A172 (cell line): ENCODE measurements at regions not wholly inside any gene's neighbourhood (a gene's known extent, or its start where the extent isn't known, plus 50 kb on each side); places are given as distances from the start of the nearest gene placed in this dataset.
"Not testable (repeated sequence)": the region's sequence is repeated elsewhere in the genome, so short reads cannot be mapped to it uniquely, and the experiment has no call there.

Source experiments
- DNase-seq: peaks from one replicate; pipeline ENCODE4 v3.0.0-alpha.2; 2015; ENCODE audit warnings: low spot score

DNA sequence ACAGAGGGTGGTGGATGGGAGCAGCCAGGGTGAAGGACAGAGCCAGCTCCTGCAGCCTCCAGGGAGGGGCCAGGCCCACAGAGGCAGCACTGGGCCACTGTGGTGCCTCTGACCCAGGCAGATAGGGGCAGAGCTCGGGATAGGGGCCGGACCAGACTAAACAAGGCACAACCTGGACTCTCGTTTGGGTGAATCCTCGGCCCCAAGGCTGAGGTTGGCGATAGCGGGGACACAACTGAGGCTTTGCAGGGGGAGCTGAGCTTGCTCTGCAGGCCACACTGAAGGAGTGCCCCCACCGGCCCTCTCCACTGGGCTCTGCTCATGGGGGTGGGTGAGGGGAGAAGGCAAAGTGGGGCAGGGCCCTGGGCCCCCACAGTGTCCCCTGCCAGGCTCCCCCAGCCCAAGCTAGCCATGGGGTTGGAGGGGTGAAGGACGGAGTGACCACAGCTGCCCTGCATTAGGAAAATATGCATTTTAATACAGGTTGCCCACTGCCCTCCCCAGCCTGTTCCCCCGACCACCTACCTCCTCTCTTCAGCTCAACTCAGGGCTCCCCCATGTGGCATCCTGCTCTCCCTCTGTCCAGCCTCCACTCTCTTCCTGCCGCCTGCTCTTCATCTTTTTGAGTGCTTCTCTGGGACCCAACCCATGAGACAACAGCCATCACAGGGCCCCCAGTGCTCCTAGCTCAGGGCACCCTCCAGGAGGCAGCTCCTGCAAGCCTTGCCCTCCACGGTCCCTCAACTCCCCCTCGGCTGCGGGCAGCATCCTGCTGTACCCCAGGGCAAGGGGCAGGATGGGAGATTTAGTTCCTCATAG, 152.8 kb downstream of the INHBB start:
- no peak for DNase-seq

DNA sequence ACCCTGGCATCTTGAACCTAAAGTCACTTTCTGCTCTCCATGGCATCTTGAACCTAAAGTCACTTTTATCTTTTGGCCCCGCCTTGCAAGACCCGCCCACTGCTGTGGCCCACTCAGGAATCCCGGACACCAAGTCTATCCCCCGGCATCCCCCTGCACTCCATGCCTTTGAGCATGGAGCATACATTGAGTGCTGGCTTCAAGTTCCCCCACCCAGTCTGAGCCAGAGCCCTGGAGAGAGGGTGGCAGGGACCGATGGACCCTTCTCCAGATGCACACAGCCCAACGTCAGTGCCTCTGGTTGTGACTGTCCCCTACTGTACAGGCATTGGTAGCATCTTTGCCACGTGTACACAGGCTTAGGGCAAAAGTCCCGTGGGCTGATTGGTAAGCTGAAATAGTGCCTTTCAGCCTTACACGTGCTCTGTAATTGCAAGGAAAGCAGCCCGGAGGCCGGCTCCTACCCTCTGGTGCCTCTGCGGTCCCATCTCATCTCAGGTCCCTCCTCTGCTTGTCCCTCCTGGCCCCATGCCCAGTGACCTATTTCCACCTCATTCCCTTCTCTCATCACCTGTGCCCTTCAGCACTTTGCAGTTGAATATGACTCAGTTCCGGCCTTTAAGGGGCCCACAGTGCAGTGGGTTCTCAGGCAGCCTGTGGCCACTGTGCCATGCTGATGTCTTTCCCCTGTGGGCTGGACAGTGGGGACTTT, 154.0 kb downstream of the INHBB start:
- peak; percentile 18 for DNase-seq

DNA sequence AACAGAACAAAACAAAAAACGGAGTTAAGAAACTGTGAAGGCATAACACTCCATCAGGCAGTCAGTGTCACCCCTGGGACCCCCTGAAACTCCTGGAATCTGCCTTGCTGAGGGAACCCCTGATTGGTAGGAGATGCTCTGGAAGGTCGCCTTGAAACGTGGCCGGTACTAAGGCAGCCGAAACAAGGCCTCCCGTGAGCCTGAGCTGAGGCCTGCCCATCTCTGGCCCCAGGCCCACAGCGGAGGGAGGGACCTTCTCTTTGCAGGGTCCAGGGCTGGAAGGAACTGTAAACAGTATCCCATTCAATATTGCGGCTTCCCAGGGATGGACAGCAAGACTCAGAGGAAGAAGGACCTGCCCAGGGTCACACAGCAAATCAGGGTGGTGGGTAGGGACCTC, 155.7 kb downstream of the INHBB start:
- DNase-seq: no peak

DNA sequence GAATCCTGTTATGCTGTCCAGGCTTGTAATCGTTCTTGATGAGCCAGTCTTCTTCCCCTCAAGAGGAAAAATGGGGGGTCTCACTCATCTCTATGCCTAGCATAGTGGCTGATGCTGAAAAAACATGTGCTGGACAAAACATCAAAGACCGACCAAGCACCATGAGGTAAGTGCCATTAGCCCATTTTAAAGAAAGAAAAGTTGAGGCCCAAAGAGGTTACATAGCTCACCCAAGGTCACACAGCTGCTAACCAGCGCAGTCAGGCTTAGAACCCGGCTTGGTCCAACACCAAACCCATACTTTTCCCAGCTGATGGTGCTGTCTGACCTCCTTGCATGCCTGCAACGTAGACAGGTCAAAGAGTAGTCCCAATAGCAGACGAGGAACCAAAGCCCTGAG, 156.4 kb downstream of the INHBB start:
- DNase-seq: no peak

DNA sequence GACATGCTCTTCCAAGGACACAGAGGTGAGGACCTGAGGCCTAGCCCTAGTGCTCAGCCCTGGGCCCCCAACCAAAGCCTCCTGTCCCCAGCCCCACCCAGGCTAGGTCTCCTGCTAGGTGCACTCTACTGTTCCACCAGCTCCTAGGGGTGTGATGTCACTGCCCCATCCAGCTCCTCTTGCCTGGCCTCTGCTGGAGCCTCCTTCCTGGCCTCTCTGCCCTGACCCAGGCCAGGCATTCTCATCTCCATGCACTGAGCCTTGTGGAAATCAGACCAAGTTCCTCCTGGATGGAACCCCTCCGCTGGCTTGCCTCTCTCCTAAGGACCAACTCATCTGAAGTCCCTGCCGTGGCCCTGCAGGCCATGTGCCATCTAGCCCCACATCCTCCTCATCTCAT, 156.8 kb downstream of the INHBB start:
- no peak for DNase-seq

DNA sequence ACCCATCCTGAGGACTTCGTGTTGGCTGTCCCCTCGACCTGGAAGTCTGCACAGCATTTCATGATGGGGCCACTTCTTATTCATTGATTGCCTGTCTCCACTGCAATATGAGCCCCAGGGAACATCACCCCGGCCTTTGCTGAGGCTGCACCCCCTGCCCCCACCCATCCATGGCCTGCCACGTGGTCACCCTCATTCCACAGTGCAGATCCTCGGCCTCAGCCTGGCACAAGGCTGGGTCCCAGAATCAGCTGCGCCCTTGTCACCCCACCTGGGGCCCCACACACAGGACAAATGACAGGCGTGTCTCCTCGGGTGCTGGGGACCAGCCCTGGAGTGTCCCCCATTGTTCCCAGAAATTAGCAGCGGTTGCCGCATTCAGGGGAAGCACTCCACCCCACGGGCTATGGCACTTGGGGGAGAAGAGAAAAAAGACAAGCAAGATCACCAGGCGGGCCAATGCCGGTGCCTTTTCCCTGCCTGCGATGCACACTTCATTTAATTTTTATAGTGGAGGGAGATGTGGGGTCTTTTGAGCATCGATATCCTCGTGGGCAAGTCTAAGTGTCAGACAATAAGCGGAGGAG, 157.4 kb downstream of the INHBB start:
- DNase-seq: no peak

DNA sequence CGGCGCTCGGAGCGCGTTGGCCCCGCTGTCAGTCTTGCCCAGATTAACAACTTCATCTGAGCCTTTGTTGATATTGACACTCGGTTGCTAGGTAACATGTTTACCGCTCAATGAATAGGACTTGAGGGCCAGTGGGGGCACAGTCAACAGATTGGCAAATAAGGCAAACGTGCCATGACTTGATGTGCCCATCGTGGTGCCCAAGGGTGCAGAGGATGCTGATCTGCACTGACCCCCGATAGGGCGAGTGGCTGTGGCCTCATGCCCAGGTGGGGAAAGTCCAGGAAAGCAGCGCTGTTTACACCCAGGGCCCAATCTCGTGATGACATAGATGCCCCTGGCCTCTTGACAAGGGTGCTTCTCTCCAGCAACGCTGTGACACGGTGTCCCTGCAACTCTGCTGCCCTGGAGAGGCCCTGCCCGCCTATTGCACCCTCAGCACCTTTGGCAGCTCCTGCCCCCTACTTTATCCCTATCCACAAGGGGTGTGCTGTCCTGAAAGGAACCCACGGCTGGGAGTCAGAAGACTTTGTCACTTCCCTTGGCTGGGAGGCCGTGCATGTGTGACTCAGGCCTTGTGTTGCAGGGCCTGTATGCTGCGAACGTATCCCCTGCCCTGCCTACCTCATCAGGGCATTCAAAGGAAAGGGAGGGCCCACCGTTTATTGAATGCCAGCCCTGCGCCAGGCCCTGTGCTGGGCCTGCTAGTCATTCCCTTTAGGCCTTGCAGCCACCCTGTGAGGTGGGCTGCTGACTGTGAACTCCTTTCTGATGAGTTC, 158.0 kb downstream of the INHBB start:
- DNase-seq: peak; percentile 48

DNA sequence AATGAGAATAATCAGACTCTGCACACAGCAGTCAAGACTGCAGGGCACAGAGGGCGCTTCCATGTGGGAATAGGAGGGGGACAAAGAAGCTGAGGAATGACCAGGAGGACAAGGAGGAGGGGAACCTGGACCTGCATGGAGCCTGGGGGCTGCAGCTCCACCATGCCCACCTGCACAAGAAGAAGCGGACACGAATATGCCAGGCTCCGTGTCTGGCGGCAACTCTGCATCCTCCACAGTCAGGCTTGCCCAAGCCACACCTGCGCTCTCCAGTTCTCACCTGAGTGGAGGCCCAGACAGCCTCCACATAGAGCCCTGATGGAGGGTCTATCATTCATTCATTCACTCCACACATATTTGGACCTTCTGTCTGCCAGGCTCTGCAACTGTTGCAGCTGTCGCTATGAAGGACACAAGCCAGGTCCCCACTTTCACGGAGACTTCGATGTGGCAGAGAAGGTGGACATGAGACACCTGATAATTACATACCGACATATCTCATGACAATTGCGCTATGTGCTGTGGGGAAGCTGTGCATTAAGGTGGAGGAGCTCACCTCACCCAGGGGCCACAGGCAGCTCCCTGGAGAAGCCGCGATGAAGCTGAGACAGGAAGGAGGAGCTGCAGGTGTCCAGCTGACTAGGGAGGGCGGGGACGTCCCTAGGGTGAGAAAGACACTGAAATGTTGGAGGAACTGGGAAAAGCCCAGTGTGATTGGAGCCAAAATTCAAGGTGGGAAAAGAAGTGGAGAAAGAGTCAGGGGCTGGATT, 159.2 kb downstream of the INHBB start:
- DNase-seq: no peak

DNA sequence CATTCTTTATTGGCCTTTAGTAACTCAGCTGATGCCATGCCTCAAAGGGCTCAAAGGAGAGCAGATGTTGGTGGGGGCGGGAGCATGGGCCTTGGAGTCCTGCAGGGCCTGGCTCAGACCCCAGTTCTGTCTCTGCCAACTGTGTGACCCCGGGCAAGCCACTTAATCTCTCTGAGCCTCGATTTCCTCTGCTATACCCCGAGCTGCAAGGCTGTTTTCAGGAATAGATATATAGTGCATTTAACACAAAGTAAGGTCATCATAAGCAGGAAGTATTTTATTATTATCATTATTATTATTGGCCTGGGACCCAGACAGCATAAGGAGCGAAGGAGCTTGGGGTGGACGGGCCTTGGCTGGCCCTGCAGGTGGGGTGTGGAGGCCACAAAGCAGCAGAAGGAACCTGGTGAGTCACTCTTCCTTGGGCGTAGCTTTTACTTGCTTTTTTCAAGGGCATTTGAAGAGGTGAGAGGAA, 162.7 kb downstream of the INHBB start:
- DNase-seq: peak; percentile 77

DNA sequence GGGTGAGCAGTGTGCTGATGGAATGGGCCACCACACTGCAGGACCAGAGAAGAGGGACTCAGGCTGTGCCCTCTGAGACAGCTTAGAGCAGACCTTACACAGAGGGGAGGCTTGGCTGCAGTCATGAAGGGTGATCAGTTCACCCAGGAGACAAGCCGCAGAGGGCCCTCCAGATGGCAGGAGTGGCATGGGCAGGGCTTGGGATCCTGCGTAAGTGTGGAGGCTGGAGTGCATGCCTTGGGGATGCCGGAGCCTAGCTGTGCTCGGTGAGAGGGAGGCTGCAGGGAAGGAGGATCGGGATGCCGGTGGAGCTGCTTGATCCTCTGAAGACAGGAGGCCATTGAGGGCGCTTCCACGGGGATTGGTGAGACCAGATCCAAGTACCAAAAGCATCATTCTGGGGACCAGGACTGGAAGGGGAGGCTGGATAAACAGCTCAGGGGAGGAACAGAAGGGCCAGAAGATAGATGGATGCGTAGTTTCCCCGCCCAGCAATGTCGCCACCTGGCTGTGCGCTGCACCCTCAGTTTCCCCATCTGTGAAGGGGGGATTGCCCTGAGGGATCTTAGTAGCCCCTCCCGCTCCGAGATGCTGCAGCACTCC, 163.4 kb downstream of the INHBB start:
- DNase-seq: no peak

DNA sequence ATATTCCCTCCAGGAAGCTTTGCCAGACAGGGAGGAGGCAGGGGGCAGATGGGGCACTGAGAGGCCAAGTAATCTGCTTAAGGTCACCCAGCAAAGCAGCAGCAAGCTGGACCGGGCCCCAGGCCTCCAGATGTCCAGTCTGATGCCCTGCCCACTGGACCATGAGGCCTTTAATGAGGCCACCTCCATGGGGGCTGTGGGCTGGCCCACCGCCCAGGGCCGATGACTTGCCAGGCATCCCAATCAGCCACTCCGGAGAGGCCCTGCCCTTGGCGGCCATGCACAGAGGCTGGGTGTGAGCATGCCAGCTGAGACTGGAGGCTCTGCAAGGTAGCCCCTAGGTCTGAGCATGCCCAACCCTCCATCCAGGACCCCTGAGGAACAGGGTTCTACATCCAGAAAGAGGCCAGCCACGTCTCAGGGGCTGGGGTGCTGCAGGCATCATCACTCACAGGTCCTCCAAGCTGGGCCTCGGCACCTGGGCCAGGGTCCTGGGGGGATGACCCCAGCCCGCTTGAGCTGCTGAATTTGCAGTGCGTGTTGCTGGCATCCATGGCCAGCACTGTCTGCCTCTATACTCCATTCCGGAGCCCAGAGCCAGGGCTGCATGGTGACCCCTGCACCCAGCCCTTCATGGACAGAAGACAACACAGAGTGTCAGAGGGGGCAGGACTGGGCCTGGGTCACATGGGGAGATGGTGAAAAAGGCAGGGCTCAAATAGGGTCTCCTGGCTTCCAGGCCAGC, 164.2 kb downstream of the INHBB start:
- no peak for DNase-seq

DNA sequence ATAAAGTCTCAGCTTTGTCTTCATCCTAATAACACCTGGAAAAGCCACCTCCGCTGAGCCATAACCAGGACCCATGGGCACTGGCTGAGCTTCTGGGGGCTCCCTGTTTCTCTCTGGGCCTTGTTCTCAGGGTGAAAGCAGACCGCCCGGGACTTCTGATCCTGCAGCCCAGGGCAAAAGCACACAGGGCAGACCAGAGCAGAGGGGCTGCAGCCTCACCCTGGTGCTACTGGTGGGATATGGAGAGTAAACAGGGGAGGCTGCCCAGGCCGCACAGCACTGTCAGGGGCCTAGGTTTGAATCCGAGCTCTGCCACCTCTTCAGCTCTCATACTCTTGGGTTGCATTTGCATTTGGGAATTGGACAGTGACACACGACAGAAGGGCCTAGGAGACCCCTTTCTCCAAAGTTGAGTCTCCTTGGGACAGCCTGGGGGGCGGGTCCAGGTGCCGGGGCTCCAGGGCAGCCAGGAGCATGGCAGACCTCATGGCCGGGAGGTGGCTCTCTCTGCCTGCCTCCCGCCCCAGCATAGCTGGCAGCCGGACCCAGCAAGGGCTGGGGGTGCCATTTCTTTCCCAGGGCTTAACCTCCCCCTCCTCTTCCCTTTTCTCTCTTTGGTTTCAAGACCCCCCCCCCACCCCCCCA, 164.9 kb downstream of the INHBB start:
- no peak for DNase-seq

DNA sequence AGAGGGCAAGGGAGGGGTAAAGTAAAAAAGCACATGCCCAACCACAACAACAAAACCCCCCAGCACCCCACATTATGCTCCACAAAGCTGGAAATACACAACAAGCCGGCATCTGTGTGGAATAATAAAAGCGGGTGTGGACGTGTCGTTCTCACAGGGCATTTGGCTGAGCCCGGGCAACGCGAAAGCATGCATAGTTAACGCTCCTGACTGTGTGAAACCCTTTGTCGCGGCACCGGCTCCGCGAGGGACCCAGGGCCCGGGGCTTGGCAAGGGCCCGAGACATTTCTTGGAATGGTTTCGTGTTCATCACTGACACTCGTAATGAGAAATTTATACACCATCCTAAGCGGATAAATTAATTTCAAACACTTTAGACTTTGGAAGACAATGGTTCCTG, 165.6 kb downstream of the INHBB start:
- DNase-seq: no peak

DNA sequence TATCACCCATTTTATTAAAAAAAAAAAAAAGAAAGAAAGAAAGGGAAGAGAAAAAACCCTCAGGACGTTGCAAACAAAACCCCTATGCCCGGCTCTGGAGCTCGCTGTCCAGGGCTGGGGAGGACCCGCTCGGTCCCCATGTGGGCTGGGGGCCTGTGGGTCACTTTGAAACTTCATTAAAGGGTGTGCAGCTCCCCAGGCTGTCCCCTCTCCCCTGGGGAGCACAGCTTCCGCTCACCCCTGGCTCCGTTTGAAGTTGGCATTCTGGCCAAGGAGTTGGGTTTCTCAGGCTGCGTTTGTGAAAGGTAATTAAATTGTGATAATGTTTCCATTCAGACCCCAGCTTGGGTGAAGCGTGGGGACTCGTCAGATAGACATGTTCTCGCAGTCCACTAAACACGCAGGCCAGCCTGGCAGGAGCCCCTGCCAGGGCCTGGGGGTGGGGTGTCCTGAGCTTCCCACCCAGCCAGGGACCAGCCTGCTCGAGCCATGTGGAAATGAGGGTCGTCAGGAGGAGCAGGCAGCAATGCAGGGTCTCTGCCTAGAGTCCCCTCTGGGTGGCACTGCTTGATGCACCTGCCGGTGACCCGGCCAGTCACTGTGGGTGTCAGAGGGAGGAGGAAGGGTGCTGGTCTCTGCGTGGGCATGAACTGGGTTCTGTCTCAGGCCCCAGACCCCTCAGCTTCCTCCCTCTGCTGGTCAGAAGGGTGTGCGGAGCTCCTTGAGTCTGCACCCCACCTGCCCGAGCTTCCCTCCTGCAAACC, 166.2 kb downstream of the INHBB start:
- DNase-seq: no peak

DNA sequence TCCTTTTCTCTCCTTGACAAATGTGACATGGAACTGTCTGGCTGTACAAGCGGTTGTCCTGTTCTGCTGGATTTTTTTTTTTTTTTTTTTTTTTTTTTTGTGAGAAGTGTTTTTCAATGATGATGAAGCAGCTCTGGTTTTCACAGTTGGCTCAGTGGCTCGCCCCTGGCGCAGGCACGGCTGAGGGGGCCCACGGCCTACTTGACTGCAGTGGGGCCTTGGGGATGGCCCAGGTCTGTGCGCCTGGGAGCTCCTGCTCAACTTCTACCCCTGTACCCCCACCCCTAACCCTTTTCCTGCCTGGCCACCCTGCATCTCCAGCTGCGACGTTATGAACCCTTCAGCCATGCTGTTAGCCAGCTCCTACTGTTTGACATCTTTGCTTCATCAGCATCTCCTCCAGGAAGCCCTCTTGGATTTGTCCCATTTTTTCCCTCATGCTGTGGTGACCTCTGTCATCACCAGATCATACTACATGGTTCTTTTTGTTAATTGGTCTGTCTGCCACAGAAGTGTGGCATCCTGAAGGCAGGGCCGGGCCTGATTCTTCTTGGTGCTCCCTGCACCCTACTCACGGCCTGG, 167.9 kb downstream of the INHBB start:
- DNase-seq: no peak

DNA sequence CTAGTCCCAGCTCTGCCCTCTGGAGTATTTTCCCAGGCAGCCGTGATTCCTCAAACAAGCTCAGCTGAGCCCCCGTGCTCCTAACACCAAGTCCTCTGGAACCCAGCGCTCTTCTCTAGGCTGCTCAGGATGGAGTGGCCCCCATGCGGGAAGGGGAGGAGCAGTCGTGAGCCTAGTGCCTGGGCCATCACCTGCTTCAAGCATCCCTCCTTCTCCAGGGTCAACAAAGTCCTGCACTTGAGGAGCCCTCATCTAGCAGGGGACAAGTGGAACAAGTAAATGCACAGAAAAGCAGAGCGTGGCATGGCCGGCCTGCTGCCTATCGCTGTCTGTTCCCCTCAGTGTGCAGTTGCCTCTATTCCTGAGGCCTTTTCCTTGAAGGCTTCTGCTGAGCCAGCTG, 168.6 kb downstream of the INHBB start:
- DNase-seq: no peak

DNA sequence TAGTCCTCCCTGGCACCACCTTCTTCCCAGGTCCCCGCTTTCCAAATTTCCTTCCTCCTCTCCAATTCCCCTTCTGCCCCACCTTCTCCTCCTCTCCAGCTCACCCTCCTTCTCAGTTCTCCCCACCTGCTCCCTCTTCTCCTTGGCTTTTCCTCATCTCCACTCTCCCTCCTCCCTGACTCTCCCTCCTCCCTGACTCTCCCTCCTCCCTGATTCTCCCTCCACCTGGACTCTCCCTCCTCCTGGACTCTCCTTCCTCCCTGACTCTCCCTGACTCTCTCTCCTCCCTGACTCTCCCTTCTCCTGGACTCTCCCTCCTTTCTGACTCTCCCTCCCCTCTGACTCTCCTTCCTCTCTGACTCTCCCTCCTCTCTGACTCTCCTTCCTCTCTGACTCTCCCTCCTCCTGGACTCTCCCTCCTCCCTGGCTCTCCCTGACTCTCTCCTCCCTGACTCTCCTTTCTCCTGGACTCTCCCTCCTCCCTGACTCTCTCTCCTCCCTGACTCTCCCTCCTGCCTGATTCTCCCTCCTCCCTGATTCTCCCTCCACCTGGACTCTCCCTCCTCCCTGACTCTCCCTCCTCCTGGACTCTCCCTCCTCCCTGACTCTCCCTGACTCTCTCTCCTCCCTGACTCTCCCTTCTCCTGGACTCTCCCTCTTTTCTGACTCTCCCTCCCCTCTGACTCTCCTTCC, 169.3 kb downstream of the INHBB start:
- not testable (repeated sequence) for DNase-seq
